Kidney tubule cell (primary cell): ENCODE measurements at regions not wholly inside any gene's neighbourhood (a gene's known extent, or its start where the extent isn't known, plus 50 kb on each side); places are given as distances from the start of the nearest gene placed in this dataset.

Source experiments
- DNase-seq: peaks from one replicate; pipeline ENCODE4 v3.0.0-alpha.2; 2018; ENCODE audit warnings: low spot score

GRCh38 chr2:60052601-60053000 lies 500.9 kb downstream of the BCL11A start:
- DNase-seq: no peak

- DNase-seq: no peak
Measured at GRCh38 chr2:60051991-60052390, 501.5 kb downstream of the BCL11A start.

GRCh38 chr2:60047944-60048525 lies 505.4 kb downstream of the BCL11A start:
- no peak for DNase-seq

GRCh38 chr2:60047347-60047746 lies 506.1 kb downstream of the BCL11A start:
- no peak for DNase-seq

- DNase-seq: peak; percentile 10
Measured at GRCh38 chr2:60046529-60046928, 506.9 kb downstream of the BCL11A start.

GRCh38 chr2:60045456-60045855 lies 508.0 kb downstream of the BCL11A start:
- DNase-seq: no peak

GRCh38 chr2:60044484-60044883 lies 509.0 kb downstream of the BCL11A start:
- DNase-seq: no peak

- DNase-seq: no peak
Measured at GRCh38 chr2:60042023-60042422, 511.4 kb downstream of the BCL11A start.

- DNase-seq: no peak
Measured at GRCh38 chr2:60033325-60033724, 520.1 kb downstream of the BCL11A start.

GRCh38 chr2:60029566-60029883 lies 523.9 kb downstream of the BCL11A start:
- DNase-seq: no peak

GRCh38 chr2:60028849-60029565 lies 524.4 kb downstream of the BCL11A start:
- DNase-seq: peak; percentile 7

GRCh38 chr2:60025496-60025895 lies 528.0 kb downstream of the BCL11A start:
- DNase-seq: no peak

GRCh38 chr2:60023256-60023985 lies 530.0 kb downstream of the BCL11A start:
- no peak for DNase-seq

GRCh38 chr2:60007671-60008070 lies 545.8 kb downstream of the BCL11A start:
- DNase-seq: peak; percentile 93

GRCh38 chr2:60003076-60003475 lies 550.4 kb downstream of the BCL11A start:
- peak; percentile 52 for DNase-seq

GRCh38 chr2:60002183-60002867 lies 551.1 kb downstream of the BCL11A start:
- no peak for DNase-seq

GRCh38 chr2:60000686-60001085 lies 552.8 kb downstream of the BCL11A start:
- peak; percentile 44 for DNase-seq

GRCh38 chr2:59998324-59998723 lies 555.1 kb downstream of the BCL11A start:
- DNase-seq: no peak

GRCh38 chr2:59997371-59997770 lies 556.1 kb downstream of the BCL11A start:
- no peak for DNase-seq

- DNase-seq: no peak
Measured at GRCh38 chr2:59996855-59997254, 556.6 kb downstream of the BCL11A start.

- DNase-seq: no peak
Measured at GRCh38 chr2:59993726-59994125, 559.7 kb downstream of the BCL11A start.

- no peak for DNase-seq
Measured at GRCh38 chr2:59988341-59988740, 565.1 kb downstream of the BCL11A start.

GRCh38 chr2:59986511-59986910 lies 566.9 kb downstream of the BCL11A start:
- no peak for DNase-seq
